ENCODE measurements at regions not wholly inside any gene's neighbourhood (a gene's known extent, or its start where the extent isn't known, plus 50 kb on each side); places are given as distances from the start of the nearest gene placed in this dataset.
A peak's percentile ranks its signal among the peaks of the same experiment; 100 is the strongest.
"Not testable (repeated sequence)": the region's sequence is repeated elsewhere in the genome, so short reads cannot be mapped to it uniquely, and the experiment has no call there.

GRCh38 chr14:58979325-58979724 is 209.1 kb upstream of the DAAM1 start:
- no peak for DNase-seq (ENCODE audit: extremely low read depth in 1 of 2, low read depth in 1 of 2)

- no peak for DNase-seq (ENCODE audit: extremely low read depth in 1 of 2, low read depth in 1 of 2)
Observed at GRCh38 chr14:58981840-58982239, 206.6 kb upstream of the DAAM1 start.

- no peak for DNase-seq (ENCODE audit: extremely low read depth in 1 of 2, low read depth in 1 of 2)
Observed at GRCh38 chr14:58985786-58986185, 202.7 kb upstream of the DAAM1 start.

- DNase-seq (ENCODE audit: extremely low read depth in 1 of 2, low read depth in 1 of 2) = no peak
Observed at GRCh38 chr14:58987591-58987990, 200.9 kb upstream of the DAAM1 start.

- DNase-seq (ENCODE audit: extremely low read depth in 1 of 2, low read depth in 1 of 2) = no peak
Observed at GRCh38 chr14:58992935-58993334, 195.5 kb upstream of the DAAM1 start.

GRCh38 chr14:58994130-58994529 is 194.3 kb upstream of the DAAM1 start:
- DNase-seq (ENCODE audit: extremely low read depth in 1 of 2, low read depth in 1 of 2) = no peak

GRCh38 chr14:59004012-59004411 is 184.5 kb upstream of the DAAM1 start:
- no peak for DNase-seq (ENCODE audit: extremely low read depth in 1 of 2, low read depth in 1 of 2)

GRCh38 chr14:59006179-59006578 is 182.3 kb upstream of the DAAM1 start:
- not testable (repeated sequence) for DNase-seq (ENCODE audit: extremely low read depth in 1 of 2, low read depth in 1 of 2)

- no peak for DNase-seq (ENCODE audit: extremely low read depth in 1 of 2, low read depth in 1 of 2)
Observed at GRCh38 chr14:59009967-59010366, 178.5 kb upstream of the DAAM1 start.

- DNase-seq (ENCODE audit: extremely low read depth in 1 of 2, low read depth in 1 of 2) = no peak
Observed at GRCh38 chr14:59013672-59014298, 174.7 kb upstream of the DAAM1 start.

- no peak for DNase-seq (ENCODE audit: extremely low read depth in 1 of 2, low read depth in 1 of 2)
Observed at GRCh38 chr14:59015482-59015881, 173.0 kb upstream of the DAAM1 start.

GRCh38 chr14:59017285-59017965 is 171.0 kb upstream of the DAAM1 start:
- DNase-seq (ENCODE audit: extremely low read depth in 1 of 2, low read depth in 1 of 2) = no peak

- DNase-seq (ENCODE audit: extremely low read depth in 1 of 2, low read depth in 1 of 2) = no peak
Observed at GRCh38 chr14:59018460-59018859, 170.0 kb upstream of the DAAM1 start.

GRCh38 chr14:59018978-59019377 is 169.5 kb upstream of the DAAM1 start:
- DNase-seq (ENCODE audit: extremely low read depth in 1 of 2, low read depth in 1 of 2) = no peak

GRCh38 chr14:59020382-59020781 is 168.1 kb upstream of the DAAM1 start:
- DNase-seq (ENCODE audit: extremely low read depth in 1 of 2, low read depth in 1 of 2) = no peak

- DNase-seq (ENCODE audit: extremely low read depth in 1 of 2, low read depth in 1 of 2) = no peak
Observed at GRCh38 chr14:59022144-59022543, 166.3 kb upstream of the DAAM1 start.

- DNase-seq (ENCODE audit: extremely low read depth in 1 of 2, low read depth in 1 of 2) = no peak
Observed at GRCh38 chr14:59026081-59026480, 162.4 kb upstream of the DAAM1 start.

- DNase-seq (ENCODE audit: extremely low read depth in 1 of 2, low read depth in 1 of 2) = not testable (repeated sequence)
Observed at GRCh38 chr14:59026640-59027039, 161.8 kb upstream of the DAAM1 start.

GRCh38 chr14:59028476-59029202 is 159.8 kb upstream of the DAAM1 start:
- peak in 1 of 2 donors; percentile 4 for DNase-seq (ENCODE audit: extremely low read depth in 1 of 2, low read depth in 1 of 2)

- no peak for DNase-seq (ENCODE audit: extremely low read depth in 1 of 2, low read depth in 1 of 2)
Observed at GRCh38 chr14:59032826-59033225, 155.6 kb upstream of the DAAM1 start.

GRCh38 chr14:59036134-59036533 is 152.3 kb upstream of the DAAM1 start:
- no peak for DNase-seq (ENCODE audit: extremely low read depth in 1 of 2, low read depth in 1 of 2)

GRCh38 chr14:59037086-59037485 is 151.4 kb upstream of the DAAM1 start:
- no peak for DNase-seq (ENCODE audit: extremely low read depth in 1 of 2, low read depth in 1 of 2)

Data from stimulated activated CD8-positive, alpha-beta memory T cell treated with anti-CD3 and anti-CD28 coated beads, Interleukin-7, amount 100 ng/mL, for 48 hours (primary cell).